Bone marrow (tissue), 2 donors: ENCODE measurements at regions not wholly inside any gene's neighbourhood (a gene's known extent, or its start where the extent isn't known, plus 50 kb on each side); places are given as distances from the start of the nearest gene placed in this dataset.

ENCODE experiments used
- DNase-seq, 2 donors: peaks; one replicate each; lab custom pipeline; 2025; lab: John Stamatoyannopoulos, UW

DNA sequence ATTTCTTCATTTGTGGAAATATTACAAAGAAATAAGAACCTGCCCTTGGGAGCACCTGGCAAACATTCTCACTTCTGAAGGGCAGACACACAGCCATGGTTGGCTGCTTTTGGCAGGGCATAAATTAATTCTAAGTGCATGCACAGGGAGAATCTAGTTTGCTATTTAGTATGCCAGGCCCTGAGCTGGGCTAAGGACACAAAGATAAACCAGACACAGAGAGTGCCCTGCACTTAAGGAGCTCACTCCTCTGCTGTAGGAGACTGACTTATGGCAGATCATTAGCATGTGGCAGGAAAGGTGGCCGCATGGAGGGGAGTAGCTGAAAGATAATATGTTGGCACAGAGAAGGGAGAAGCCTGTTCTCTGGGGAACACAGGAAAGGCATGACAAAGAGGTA is 367.0 kb downstream of the LPIN1 start:
- no peak for DNase-seq

DNA sequence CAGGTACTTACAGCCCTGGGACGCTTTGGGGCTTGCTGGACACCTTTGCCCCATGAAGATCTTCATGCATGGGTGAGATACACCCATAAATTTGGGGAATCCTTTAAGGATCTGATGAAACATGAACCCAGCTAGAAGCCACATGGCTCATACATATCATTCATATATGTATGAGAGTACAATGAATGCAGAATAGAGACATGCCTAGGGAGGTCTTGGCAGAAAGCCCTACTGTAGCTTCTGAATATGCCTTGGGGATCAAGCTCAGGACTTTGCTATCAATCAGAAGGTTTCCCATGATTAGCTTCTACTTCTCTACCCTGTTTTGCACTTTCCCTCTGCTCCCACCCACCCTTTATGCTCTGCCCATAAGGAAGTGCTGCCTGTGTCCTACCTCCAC is 368.4 kb downstream of the LPIN1 start:
- DNase-seq, result no peak

DNA sequence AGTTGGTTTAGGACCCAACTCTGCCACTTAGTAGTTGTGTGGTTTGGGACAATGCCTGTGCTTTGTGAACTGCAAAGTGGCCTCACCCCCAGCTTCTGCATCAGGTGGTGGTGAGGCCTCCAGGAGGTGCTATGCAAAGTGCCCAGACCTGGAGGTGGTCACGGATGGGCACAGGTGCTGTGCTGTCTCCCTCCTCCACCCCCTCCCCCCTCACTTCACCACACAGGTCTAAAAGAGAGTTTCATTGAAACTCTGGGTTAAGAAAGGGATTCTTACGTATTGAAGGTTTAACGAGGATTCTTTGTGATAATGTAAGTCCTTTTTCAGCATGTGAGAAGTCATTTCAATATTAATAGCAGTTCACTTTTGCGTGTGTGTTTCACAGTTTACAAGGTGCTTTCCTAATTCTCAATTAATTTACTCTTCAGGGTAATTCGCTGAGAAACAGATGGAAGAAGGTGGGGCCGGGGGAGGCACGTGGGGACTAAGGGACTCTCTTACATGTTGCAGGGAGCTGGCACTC is 369.9 kb downstream of the LPIN1 start:
- no peak for DNase-seq

GRCh38 chr2:12119841-12120240 is 373.4 kb downstream of the LPIN1 start:
- no peak for DNase-seq

DNA sequence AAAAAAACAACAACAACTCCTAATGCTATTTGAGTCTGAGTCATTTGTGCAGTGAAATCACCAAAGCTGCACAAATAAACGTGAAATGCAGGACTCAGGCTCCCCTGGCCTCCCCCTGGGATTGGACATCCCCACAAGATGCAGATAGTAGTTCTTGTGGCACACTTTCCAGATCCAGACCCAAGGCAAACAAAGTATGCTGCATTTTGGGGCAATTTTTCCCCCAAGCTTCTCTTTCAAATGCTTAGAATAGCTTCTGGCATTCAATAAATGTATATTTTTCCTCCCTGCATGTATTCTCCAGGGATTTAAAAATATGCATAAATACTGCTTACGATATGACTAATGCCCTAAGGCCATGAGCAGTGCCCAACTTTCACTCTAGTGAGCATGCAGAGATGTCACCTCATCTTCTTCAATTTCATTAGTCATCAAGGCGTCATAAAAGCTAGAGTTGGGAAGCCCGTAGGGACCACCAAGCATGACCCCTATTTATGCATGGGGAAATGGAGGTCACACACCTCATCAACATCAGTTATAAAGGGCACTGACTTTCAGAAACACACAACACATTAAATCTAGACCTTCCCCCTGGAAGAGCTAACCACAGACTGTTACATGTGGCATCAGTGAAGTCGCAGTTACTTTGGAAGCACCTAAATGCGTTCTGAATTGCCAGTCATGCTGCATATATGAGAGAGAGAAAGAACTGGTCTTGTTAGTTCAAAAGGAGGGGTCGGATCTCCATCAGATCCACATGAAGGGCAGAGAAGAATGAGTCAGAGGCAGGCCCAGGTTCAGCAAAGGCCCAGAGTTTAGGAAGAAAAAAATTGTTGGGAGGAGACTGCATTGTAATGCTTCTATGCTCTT is 374.1 kb downstream of the LPIN1 start:
- DNase-seq, result no peak

DNA sequence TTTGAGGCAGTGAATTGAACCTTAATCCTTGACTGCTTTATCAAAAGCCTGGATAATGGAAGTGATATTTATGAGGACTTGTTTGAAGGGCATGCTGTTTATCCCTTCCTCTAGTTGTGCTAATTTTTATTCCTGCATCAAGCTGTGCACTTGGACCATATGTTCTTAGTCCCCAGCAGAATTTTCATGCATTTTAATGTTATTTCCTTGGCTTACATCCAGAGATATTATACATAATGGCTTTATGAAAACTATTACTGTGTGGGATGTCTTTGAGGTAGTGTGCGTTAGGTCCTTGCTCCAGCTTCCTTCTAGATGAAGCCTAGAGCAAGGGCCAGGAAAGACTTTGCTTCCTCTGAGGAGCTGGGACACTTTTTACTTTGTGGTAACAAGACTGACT is 378.4 kb downstream of the LPIN1 start:
- DNase-seq, result no peak

DNA sequence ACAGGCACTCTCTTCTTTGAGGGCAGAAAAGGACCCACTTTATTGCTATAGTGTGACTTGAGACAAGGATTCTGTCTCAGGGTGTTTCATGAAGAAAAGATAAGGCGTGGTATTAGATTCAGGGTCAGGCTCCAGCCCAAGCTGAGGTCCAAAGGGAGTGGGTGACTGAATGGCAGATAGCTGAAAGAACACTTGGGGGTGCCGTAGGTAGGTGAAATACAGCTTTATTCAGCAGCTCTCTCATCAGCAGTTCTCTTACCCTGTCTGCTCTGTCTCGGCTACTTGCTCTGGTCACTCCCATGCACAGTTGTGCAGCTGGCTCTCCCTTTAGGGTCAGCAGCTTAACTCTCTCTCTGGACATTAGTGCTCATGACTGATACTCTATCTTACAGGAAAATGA is 379.9 kb downstream of the LPIN1 start:
- DNase-seq, result no peak

GRCh38 chr2:12127638-12128037 is 381.2 kb downstream of the LPIN1 start:
- DNase-seq, result no peak

GRCh38 chr2:12131975-12132374 is 385.5 kb downstream of the LPIN1 start:
- DNase-seq, result no peak

- no peak for DNase-seq
Measured at GRCh38 chr2:12141618-12142258, 395.3 kb downstream of the LPIN1 start.

- no peak for DNase-seq
Measured at GRCh38 chr2:12151716-12152115, 405.3 kb downstream of the LPIN1 start.

GRCh38 chr2:12152888-12153287 is 406.5 kb downstream of the LPIN1 start:
- DNase-seq, result no peak

- DNase-seq, result no peak
Measured at GRCh38 chr2:12155303-12156051, 409.0 kb downstream of the LPIN1 start.

- no peak for DNase-seq
Measured at GRCh38 chr2:12156349-12156748, 409.9 kb downstream of the LPIN1 start.

GRCh38 chr2:12161085-12161484 is 414.7 kb downstream of the LPIN1 start:
- DNase-seq, result no peak

GRCh38 chr2:12162269-12163247 is 416.1 kb downstream of the LPIN1 start:
- DNase-seq, result no peak

DNA sequence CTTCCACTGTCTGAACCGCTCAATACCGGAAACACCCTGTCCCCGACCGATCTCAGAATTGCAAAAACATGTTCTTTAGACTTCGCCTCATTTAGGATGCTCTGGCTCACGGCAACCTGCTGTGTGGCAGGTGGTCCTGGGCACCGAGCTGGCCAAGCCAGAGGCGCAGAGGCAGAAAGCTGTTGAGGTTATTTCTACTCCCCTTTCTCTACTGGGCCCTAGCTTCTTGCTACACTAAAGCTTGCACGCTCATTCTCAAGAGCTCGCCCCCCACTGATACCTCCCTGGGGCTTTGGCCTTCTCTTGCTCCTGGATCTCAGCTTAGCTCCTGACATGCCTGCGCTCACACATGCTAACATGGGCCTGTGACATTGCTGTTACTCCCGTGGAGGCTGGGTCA is 417.4 kb downstream of the LPIN1 start:
- DNase-seq, result no peak

DNA sequence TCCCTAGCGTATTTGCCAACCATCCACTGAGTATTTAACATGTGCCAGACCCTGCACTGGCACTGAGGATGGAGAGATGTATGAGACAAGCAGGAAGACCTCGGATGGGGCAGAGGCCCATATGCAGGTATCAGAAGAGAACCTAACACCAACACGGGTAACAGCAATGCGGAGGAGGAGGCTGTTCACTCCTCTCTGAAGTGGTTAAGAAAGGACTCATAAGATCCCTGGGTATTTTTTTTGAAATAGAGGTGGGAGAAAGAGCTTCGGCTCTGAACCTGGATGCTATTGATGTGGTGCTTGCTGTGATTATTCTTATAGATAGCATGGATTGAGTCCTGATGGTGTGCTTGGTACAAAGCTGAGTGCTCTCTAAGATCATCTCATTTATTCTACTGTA is 418.3 kb downstream of the LPIN1 start:
- no peak for DNase-seq

- DNase-seq, result no peak
Measured at GRCh38 chr2:12167525-12168317, 421.3 kb downstream of the LPIN1 start.

DNA sequence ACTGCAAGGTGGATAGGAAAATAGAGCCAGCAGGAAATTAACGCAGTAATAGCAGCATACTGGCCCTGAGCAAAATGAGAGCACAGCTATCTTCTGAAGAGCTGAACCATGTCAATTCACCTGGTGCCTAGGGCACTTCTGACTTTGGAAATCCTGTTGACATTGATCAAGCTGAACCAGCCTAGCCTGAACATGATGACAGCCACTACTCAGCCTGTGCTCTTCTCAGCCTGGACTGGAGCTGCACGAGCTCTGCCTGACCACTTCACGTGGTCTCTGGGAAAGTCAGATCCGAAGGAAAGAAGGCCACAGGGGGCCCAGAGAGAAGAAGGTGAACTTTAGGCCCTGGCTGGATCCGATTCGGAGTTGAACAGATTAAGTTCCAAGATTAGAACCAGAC is 421.9 kb downstream of the LPIN1 start:
- no peak for DNase-seq
